ENCODE measurements at regions not wholly inside any gene's neighbourhood (a gene's known extent, or its start where the extent isn't known, plus 50 kb on each side); places are given as distances from the start of the nearest gene placed in this dataset.

- Histone ChIP-seq H3T11ph (ENCODE audit: low read length) (no peak overlapping the region), H2BK5ac (ENCODE audit: insufficient read length, low read length) (no peak overlapping the region), H3K4ac (ENCODE audit: low read depth, low read length) (no peak overlapping the region), H2BK20ac (ENCODE audit: low read depth, low read length, poor library complexity, severe bottlenecking) (no peak overlapping the region), H3K79me1 (ENCODE audit: insufficient read depth, low read depth, low read length, poor library complexity, severe bottlenecking) (no peaks in the 10 kb centered on the region), H3K9me3 (ENCODE audit: control insufficient read depth, low read depth, low read length) (no peaks in the 10 kb centered on the region), H4K5ac (ENCODE audit: insufficient read length, low read depth, low read length) (no peak overlapping the region), H3K23me2 (ENCODE audit: insufficient read length, low read depth, low read length, poor library complexity, severe bottlenecking) (no peaks in the 10 kb centered on the region), H3K9ac (ENCODE audit: extremely low read depth, insufficient read length, low read length) (no peak overlapping the region), H3K4me2 (ENCODE audit: insufficient read depth, insufficient read length, low read length) (no peak overlapping the region), H2BK12ac (ENCODE audit: insufficient read length, low read depth, low read length) (no peak overlapping the region), H2AK5ac (ENCODE audit: insufficient read length, low read length) (no peak overlapping the region), H3K79me2 (ENCODE audit: insufficient read depth, low read length) (no peaks in the 10 kb centered on the region), H3K27ac (ENCODE audit: insufficient read length, low read depth, low read length) (no peak overlapping the region), H2AFZ (ENCODE audit: low read length) (no peak overlapping the region), H3K27me3 (ENCODE audit: insufficient read depth, low read length) (no peaks in the 10 kb centered on the region), H2BK120ac (ENCODE audit: low read depth, low read length, poor library complexity, severe bottlenecking) (no peak overlapping the region), H4K20me1 (ENCODE audit: control insufficient read depth, insufficient read depth, insufficient read length) (no peaks in the 10 kb centered on the region), H3K18ac (ENCODE audit: insufficient read length, low read depth, low read length) (no peak overlapping the region), H3K56ac (ENCODE audit: insufficient read length, low read depth, low read length) (no peak overlapping the region), H4K8ac (replicated peaks; ENCODE audit: insufficient read length, low read depth, low read length) (no peak overlapping the region), H2BK15ac (ENCODE audit: low read depth, low read length) (no peak overlapping the region), H3K23ac (ENCODE audit: insufficient read length, low read depth, low read length) (no peak overlapping the region), H3K14ac (ENCODE audit: insufficient read depth, low read length) (no peak overlapping the region), H3K4me1 (ENCODE audit: insufficient read depth, low read length) (no peaks in the 10 kb centered on the region), H4K91ac (ENCODE audit: insufficient read length, low read depth, low read length) (no peak overlapping the region)
- no CpG with 5 or more reads among the region's 2 CpGs for WGBS (ENCODE audit: extremely low coverage, insufficient read length, low lambda C conversion rate)
- Mint-ChIP-seq H3K4me1 (peaks cover 37 to 45% of the 10 kb centered on the region in 2 experiments), H3K27me3 (ENCODE audit: low read depth) (no peaks in the 10 kb centered on the region), H3K9me3 (no peaks in the 10 kb centered on the region; a peak in 1 of 5 replicates), H3K36me3 (ENCODE audit: insufficient read depth in 1 of 3, low read depth in 3 of 3) (peaks cover 0 to 5% (median 0%) of the 10 kb centered on the region in 3 experiments; a peak in 1 of 7 replicates), H3K4me3 (no peak overlapping the region), H3K27ac (no peak overlapping the region)
- no peak for DNase-seq
- no peak for TF ChIP-seq CTCF (conservative IDR thresholded peaks at IDR 0.05)
These were observed 217.0 kb upstream of the CNR1 start for GRCh38 chr6:88383183-88383582.

All from H9 (cell line).